Caki2 (cell line): ENCODE measurements at regions not wholly inside any gene's neighbourhood (a gene's known extent, or its start where the extent isn't known, plus 50 kb on each side); places are given as distances from the start of the nearest gene placed in this dataset.

Source experiments
- DNase-seq: peaks from one replicate; pipeline ENCODE4 v3.0.0-alpha.2; 2015; ENCODE audit warnings: low read depth
- in situ Hi-C: cut with HindIII; loops from 2 replicates; pipeline ENCODE4 v1.10.0; 2016; ENCODE audit warnings: low sequenced_read_pairs, low pct_unique_long_range_greater_than_20kb, mixed read lengths

GRCh38 chr18:78773819-78774218 is 205.8 kb upstream of the SALL3 start:
- no peak for DNase-seq
- in situ Hi-C loops, result no loop called here

DNA sequence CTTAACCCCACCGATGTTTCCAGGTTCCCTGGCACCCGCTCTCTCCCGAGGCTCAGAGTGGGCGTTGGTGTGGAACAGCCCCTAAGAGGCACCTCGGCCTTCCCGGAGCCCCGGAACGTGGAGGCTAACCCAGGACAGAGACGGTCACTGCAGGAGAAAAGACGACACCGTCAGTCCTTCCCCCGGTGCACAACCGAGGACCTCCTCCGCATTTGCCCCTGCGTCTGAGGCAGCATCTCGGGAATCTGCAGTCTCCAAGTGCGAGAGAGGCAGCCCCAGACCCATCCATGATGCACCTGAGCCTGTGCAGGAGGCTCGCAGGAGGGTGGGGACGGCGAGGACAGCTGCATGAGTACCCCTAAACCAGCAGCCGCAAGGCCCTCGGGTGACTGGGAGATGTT is 204.9 kb upstream of the SALL3 start:
- in situ Hi-C loops, result no loop called here
- no peak for DNase-seq

DNA sequence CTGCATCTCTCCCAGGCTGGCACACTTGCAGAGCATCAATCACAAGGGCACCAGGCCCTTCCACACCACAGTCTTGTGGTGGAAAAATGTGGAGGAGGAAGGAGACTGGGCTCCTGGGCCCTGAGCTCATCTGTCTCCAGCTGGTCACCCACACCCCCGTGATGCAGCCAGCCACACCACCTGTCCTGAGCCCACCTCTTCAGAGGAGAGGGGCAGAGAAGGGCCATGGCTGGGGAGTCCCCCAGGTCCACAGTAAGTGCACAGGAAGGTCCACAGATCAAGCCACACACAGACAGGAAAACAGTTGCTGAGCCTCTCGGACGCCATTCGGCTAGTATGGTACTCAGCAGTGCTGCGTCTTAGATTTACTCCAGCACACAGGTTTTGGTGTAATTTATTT is 203.5 kb upstream of the SALL3 start:
- in situ Hi-C loops, result no loop called here
- no peak for DNase-seq

- no peak for DNase-seq
- in situ Hi-C loops, result no loop called here
Measured at GRCh38 chr18:78776706-78777285, 202.8 kb upstream of the SALL3 start.

DNA sequence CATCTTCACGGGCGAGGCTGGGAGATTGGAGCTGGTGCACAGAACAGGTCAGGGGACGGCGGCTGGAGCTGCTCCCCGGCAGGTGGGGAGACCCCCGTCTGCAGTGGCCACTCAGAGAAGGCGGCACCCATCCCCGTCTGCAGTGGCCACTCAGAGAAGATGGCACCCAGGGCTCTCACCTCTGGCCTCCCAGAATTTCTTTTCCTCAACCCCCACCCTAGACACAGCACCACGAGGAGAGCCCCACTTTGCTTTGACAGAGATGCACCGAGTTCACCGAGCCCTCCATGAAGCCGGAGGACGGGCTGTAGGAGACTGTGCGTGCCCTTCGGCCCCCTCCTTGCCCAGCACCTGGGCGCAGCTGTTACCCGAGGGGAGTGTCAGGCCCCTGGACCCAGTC is 201.6 kb upstream of the SALL3 start:
- no peak for DNase-seq
- in situ Hi-C loops, result no loop called here

DNA sequence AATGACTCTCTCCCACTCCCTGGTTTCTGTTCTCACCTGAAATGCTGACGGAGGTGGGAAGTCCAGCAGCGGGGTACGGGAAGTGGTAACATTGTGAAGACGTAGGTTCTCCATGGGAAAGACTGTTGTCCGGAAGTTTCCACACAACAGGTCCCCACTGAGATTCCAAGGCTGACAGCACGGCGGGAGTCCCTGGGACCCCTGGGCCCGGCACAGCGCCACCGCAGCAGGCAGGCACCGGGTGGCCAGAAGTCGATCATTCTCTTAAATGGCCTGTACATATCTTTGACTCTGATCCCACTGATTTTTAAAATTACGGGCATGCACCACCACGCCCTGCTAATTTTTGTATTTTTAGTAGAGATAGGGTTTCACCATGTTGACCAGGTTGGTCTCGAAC is 201.0 kb upstream of the SALL3 start:
- in situ Hi-C loops, result no loop called here

DNA sequence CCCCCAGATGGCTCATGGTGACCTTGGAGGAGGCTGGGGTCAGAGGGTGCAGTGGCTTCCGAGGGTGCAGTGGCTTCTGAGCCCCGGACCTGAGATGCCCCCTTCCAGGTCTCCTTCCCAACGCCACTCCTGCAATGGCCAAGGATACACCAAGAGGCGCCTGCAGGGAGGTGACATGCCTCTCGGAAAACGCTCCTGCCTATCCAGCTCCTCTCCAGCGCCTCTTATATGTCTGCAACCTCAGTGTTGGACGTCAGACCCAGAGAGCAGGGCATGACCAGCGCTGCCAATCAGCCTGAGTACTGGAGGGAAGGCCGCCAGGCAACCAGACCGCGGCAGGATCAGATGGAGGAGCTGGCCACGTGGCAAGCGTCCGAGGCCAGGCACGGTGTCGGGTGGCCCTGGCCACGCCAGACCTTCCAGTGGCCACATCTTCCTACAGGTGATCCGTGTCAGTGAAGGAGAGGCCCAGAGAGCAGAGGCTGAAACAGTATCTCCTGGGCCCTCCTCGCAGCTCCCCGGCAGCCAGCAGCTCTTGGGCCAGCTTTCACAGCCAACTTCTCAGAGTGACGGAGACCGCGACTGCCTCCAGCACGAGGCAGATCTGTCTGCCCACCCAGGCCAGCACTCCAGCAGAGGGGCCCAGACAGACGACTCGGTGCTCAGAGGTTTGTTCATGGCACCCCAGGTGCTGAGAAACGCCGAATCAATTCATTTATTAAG is 199.5 kb upstream of the SALL3 start:
- DNase-seq, result no peak
- in situ Hi-C loops, result no loop called here

More for the DNA sequence above, 201.0 kb upstream of the SALL3 start:
- no peak for DNase-seq

DNA sequence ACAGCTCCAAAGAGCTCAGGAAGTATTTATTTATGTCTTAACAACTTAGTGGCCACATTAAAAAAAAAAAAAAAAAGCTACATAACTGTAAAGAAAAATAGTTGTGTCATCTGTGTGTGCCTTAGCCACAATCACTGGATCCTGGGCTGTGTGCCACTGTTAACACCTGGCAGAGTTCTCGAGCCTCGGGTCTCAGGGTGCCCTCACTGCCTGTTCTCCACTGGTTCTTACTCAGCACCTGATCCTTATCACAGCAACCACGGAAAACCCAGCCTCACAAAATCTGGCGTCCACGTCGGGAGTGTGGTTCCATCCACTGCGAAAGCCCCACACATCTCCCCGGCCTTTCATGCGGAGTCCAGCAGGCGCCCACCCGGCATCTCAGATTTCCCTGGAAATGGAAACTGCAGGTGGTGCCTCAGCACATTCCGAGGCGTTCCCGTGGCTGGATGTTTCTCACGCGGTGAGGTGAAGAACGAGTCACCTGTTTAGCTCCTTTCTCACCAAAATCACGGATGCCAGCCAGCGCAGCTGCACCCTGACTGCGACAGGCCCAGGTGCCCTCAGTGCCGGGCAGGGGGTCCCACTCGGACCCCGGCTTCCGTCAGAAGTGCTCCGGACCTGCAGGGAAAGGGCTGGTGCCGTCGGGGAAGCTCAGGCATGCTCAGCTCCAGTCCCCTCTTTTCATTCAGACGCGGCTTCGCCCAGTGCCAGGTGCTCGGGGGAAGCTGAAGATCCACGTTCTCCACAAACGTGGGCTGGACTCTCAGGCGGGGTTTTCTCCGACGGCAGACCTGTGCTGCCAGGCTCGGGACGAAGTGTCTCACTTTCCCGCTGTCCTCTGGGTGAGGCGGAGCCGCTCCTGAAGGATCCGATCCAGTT is 198.7 kb upstream of the SALL3 start:
- in situ Hi-C loops, result no loop called here
- DNase-seq, result no peak

DNA sequence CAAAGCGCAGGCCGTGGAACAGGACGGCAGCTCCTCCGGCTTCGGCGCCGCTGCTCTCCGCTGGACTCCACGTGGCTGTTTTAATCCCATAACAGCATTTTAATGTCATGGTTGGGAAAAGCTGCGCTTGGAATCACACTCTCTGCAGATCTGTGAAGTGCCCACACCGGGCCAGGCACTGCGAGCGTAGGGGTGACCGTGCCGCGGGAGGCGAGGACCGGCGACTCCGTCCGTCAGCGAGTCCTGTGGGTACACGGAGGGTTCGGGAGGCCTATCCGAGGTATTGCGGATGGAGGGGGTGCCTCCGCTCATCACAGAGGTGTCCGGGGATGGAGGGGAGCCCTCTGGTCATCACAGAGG is 198.0 kb upstream of the SALL3 start:
- in situ Hi-C loops, result no loop called here
- no peak for DNase-seq

DNA sequence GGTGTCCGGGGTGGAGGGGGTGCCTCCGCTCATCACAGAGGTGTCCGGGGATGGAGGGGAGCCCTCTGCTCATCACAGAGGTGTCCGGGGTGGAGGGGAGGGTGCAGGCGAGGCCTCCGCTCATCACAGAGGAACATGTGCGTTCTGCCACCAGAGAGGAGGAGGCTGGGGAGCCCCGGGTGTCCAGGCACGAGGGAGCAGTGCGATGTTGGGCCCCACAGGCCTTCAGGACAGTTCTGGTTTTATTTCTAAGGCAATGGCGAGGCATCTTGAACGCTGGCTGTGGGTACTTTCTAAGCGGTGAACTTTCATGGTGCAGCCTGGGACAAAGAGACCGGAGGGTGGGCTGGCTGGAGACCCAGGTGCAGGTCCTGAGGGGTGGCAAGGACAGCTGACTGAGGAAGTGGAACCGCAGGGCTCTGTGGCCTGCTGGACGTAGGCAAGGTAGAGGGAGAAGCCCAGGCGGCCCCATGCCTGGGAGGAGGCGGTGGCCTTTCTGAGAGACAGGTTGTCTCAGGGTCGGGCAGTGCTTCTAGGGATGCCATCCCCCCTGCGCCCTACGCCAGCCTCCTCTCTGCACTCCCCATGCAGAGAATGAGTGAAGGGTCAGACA is 196.6 kb upstream of the SALL3 start:
- in situ Hi-C loops, result no loop called here
- DNase-seq, result no peak

DNA sequence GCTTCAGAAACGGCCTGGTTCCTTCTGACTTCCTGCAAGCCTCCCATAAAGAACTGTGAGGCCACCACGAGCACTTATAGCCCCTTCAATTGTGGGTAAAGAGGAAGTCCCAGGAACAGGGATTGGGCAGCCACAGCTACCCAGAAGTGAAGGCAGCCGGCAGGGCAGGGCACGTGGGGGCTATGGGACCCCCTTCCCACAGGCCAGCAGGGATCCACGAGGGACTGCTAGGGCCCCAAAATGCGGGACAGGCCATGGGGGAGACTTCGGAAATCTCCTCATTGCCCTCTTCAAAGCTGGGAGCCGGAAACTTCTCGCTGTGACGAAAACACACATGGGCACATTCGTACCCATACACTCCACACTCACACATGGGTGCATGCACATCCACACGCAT is 196.1 kb upstream of the SALL3 start:
- in situ Hi-C loops, result no loop called here
- no peak for DNase-seq

DNA sequence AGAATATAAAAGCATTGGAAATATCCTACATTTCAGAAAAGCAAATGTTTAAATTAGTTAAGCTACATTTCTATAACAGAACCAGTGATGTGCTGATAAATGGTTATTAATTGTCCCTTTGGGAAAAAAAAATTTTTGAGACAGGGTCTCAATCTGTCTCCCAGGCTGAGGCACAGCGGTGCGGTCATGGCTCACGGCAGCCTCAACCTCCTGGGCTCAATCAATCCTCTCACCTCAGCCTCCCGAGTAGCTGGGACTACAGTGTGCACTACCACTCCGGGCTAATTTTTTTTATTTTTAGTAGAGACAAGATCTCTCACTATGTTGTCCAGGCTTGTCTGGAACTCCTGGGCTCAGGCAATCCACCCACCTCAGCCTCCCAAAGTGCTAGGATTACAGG is 194.8 kb upstream of the SALL3 start:
- in situ Hi-C loops, result no loop called here
- no peak for DNase-seq

DNA sequence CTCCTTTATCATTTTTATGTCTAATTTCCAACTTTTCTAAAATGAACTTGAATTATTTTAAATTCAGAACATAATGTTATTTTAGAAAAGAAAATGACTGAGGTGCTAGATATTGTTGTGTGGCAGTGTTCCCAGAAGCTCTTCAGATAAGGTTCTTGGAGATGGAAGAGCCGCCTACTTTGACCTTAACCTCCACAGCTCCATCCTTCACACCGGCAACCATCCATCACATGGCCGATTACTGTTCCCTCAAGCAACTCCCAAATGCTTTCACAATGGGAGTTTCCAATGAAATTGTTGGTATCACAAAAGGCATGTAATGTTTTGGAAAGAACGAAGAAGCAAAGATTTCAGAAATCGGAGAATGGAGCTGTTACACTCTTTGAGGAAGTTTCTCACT is 193.9 kb upstream of the SALL3 start:
- no peak for DNase-seq
- in situ Hi-C loops, result no loop called here

DNA sequence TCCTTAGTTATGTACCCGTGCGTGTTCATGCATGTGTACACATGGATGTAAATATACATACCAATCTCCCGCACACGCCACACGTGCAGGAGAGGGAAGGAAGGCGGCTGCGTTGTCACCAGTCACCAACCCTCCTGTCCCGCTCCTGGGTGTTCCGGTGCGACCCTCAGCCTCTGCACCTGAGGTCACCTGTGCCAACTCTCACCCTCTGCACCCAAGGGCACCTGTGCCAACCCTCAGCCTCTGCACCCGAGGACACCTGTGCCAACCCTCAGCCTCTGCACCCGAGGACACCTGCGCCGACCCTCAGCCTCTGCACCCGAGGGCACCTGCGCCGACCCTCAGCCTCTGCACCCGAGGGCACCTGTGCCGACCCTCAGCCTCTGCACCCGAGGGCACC is 192.8 kb upstream of the SALL3 start:
- no peak for DNase-seq
- in situ Hi-C loops, result no loop called here

DNA sequence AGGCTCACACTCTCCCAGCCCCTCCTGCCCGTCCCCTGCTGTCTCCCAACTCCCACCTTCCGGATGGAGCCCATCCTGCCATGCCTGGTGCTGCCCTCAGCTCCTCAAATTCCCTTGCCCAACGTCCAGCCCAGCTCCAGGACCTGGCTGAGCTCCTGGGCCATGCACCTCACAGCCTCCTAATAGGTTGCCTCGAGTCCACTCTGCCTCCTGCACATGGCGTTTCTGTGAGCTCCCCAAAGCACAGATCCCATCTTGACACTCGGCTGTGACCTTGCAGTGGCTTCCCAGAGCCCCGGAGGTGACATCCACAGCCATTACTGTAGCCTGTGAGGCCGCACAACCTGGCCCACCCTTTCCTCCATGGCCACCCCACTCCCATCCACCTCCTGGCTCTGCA is 191.9 kb upstream of the SALL3 start:
- in situ Hi-C loops, result no loop called here
- no peak for DNase-seq

DNA sequence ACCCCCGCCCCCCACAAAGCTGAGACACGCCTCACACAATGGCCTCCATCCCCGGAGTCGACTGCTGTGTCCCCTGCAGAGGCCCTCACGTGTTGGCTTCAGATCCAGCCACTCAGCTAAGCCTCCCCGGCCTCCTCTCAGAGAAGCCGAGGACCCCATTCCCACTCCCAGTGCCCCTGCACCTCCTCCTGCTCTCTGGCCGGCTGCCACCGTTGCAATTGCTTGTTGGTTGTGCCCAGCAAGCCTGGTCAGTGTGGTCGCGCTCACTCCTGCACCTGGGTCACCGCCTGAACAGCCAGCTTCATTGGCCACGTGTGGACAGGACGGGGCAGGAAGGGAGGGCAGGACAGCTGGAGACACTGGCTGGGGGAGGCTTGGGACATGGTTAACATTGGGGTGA is 191.5 kb upstream of the SALL3 start:
- in situ Hi-C loops, result no loop called here
- no peak for DNase-seq

DNA sequence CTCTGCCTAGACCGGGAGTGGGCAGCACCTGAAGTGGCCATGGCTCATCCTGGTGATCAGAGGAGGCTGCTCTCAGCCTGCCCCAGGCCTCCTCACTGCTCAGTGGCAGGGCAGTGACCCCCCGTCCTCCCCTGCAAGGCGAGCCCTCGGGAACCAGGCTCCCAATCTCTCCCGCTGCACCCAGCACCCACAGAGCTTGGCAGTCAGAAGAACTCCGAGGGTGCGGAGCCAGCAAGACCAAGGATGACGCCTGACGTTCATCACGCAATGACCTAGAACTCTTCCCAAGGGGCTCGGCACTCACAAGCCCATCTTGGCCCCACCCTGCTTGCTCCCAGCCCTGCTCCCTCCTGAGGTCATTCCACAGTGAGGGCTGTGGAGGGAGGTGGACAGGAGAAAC is 189.8 kb upstream of the SALL3 start:
- in situ Hi-C loops, result no loop called here
- no peak for DNase-seq

DNA sequence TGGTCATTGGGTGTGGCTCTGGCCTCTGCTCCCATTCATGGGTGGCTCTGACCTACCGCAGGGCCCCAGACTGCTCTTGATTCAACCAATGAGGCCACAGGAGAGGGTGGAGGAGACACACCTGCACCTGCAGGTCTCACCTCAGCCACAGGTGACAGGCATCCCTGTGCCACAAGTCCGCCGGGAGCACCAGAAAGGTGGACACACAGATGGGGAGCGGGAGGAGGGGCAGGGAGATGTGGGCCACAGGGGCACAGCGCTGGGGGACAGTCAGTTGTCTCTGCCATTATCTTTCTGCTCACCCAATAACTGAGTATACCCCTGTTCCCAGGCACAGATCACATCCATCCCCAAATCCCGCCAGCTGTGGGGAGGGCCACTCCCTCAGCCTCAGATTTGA is 189.1 kb upstream of the SALL3 start:
- no peak for DNase-seq
- in situ Hi-C loops, result no loop called here

DNA sequence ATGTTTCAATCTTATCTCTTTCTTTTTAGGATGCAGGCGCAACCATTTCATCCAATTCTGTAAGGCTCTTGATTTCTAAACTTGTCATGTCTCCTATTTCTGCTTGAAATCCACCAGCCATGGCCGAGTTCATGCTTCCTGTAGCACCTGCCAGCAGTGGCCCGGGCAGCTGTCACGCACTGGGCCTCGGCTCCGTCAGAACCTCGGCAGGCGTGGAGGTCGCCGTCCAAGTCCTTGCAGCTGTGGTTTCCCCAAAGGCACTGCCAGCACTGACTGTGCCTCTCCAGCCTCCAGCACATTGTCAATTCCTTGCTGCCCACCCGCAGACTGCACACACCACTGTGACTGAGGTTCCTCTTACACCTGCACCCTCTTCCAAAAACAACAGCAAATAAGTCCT is 188.7 kb upstream of the SALL3 start:
- no peak for DNase-seq
- in situ Hi-C loops, result no loop called here
